ENCODE measurements at regions not wholly inside any gene's neighbourhood (a gene's known extent, or its start where the extent isn't known, plus 50 kb on each side); places are given as distances from the start of the nearest gene placed in this dataset.

DNA sequence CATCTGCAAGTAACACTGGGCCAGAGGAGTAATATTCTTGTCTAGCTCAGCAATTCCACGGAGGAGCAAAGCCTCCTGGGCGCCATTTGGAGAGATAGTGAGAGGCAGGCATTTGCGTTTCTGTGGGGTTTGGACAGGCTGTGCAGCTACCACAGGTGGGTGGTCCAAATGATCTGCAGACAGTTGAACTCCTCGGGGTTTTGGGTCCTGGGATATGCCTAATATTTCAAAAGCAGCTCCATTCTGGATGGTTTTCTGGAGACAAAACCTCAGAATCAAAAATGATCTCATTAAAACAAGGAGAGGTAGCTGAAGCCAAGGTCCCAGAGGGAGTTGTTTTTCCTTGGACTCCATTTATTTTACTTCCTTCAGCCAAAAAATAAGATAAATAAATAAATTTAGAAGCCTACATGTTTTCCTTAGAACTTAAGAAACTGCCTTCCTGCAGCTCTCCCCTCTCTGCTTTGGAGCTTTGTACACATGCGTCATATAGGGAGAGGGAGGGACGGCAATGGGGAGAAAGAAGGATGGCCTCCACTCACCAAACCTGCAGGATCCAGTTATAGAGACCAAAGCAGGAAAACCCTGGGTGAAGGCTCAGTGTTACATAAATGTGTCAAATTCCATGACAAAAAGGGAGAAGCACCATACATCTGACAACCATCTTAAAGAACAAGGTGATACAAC is 227.3 kb upstream of the DAAM1 start (continued):
- TF ChIP-seq CBX5 (IDR thresholded peaks at IDR 0.05; ENCODE audit: low read depth) (no peak), CEBPB (IDR thresholded peaks at IDR 0.05; ENCODE audit: borderline replicate concordance in 1 of 2, low read depth in 2 of 2, low read length in 2 of 2) (no peak), SRF (IDR thresholded peaks at IDR 0.05; ENCODE audit: low read depth in 2 of 2, low read length in 2 of 2) (no peak), EZH2 (IDR thresholded peaks at IDR 0.05; ENCODE audit: borderline replicate concordance, control insufficient read depth, low read depth, low read length) (no peak)
- TF ChIP-seq, protein P1, sequence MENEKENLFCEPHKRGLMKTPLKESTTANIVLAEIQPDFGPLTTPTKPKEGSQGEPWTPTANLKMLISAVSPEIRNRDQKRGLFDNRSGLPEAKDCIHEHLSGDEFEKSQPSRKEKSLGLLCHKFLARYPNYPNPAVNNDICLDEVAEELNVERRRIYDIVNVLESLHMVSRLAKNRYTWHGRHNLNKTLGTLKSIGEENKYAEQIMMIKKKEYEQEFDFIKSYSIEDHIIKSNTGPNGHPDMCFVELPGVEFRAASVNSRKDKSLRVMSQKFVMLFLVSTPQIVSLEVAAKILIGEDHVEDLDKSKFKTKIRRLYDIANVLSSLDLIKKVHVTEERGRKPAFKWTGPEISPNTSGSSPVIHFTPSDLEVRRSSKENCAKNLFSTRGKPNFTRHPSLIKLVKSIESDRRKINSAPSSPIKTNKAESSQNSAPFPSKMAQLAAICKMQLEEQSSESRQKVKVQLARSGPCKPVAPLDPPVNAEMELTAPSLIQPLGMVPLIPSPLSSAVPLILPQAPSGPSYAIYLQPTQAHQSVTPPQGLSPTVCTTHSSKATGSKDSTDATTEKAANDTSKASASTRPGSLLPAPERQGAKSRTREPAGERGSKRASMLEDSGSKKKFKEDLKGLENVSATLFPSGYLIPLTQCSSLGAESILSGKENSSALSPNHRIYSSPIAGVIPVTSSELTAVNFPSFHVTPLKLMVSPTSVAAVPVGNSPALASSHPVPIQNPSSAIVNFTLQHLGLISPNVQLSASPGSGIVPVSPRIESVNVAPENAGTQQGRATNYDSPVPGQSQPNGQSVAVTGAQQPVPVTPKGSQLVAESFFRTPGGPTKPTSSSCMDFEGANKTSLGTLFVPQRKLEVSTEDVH (IDR thresholded peaks at IDR 0.05; ENCODE audit: low read depth, partially characterized antibody) = no peak
- TF ChIP-seq, protein P2, sequence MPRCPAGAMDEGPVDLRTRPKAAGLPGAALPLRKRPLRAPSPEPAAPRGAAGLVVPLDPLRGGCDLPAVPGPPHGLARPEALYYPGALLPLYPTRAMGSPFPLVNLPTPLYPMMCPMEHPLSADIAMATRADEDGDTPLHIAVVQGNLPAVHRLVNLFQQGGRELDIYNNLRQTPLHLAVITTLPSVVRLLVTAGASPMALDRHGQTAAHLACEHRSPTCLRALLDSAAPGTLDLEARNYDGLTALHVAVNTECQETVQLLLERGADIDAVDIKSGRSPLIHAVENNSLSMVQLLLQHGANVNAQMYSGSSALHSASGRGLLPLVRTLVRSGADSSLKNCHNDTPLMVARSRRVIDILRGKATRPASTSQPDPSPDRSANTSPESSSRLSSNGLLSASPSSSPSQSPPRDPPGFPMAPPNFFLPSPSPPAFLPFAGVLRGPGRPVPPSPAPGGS (IDR thresholded peaks at IDR 0.05; ENCODE audit: borderline replicate concordance, insufficient read depth, low read depth, low read length, poor library complexity, severe bottlenecking) = no peak

All from GM12878 (cell line).